HepG2 (cell line): ENCODE measurements at regions not wholly inside any gene's neighbourhood (a gene's known extent, or its start where the extent isn't known, plus 50 kb on each side); places are given as distances from the start of the nearest gene placed in this dataset.

Experiments used
- ATAC-seq: fragments of 200-7000 bp; cut with Tn5 transposase; 3 replicates; pipeline ENCODE4 v1.9.1; 2020; ENCODE audit warnings: mild to moderate bottlenecking, moderate library complexity
- BruUV-seq: library from RNA; stranded (reverse); fragments of 400-500 nt; replicated peaks from 2 replicates; lab custom pipeline; 2021; lab: Mats Ljungman, UMichigan
- CTCF ChIA-PET: fragments of 300-600 bp; formaldehyde crosslinking; extraction: SDS; loops from one replicate; lab custom pipeline; 2021; ENCODE audit warnings: low total read pairs, inconsistent platforms, low intra/inter-chr PET ratio; lab: Yijun Ruan, JAX
- POLR2A ChIA-PET: fragments of 350-600 bp; sonication (Branson Sonifier 250); formaldehyde crosslinking; loops from one replicate; lab custom pipeline; 2020; ENCODE audit warnings: antibody characterized with exemption, inconsistent platforms; lab: Yijun Ruan, JAX
- DNase-seq: peaks from one replicate; pipeline ENCODE4 v3.0.0-alpha.2; 2015; ENCODE audit warnings: low spot score
- FAIRE-seq: peaks from 3 replicates; lab custom pipeline; 2011; peaks lifted over from hg19 to GRCh38; lab: Jason Lieb, UNC
- H2AFZ ChIP-seq: one replicate; pipeline ENCODE4 v1.6.1; 2011; ENCODE audit warnings: low read length, inconsistent platforms
- H3K27ac ChIP-seq: fragments of 300-600 bp; 3 replicates; pipeline ENCODE4 v1.8.0; 2011; ENCODE audit warnings: mixed run types, mild to moderate bottlenecking, mixed read lengths, low read length, inconsistent platforms; ENCODE audit not compliant: insufficient read depth; ENCODE audit errors: extremely low read length
- H3K27me3 ChIP-seq, 2 experiments: fragments of 200-600 bp in 1 of 2; 2 replicates in 1 of 2; 3 replicates in 1 of 2; pipeline versions ENCODE4 v1.6.0 to v1.8.0; 2011; ENCODE audit warnings: low read length in 2 of 2, mild to moderate bottlenecking in 2 of 2, moderate library complexity in 2 of 2, inconsistent platforms in 1 of 2; ENCODE audit not compliant: insufficient read depth in 2 of 2, control insufficient read depth in 1 of 2
- H3K36me3 ChIP-seq, 2 experiments: fragments of 200-600 bp in 1 of 2; replicated peaks in 1 of 2; 2 replicates in 1 of 2; 3 replicates in 1 of 2; pipeline versions ENCODE4 v1.5.1 to v1.8.0; 2011; ENCODE audit warnings: low read length in 2 of 2, inconsistent platforms in 1 of 2; ENCODE audit not compliant: insufficient read depth in 2 of 2, control insufficient read depth in 1 of 2
- H3K4me1 ChIP-seq: 2 replicates; pipeline ENCODE4 v1.5.1; 2012; ENCODE audit warnings: low read length, inconsistent platforms; ENCODE audit not compliant: insufficient read depth
- H3K4me2 ChIP-seq: 2 replicates; pipeline ENCODE4 v1.6.0; 2011; ENCODE audit warnings: low read depth, low read length, inconsistent platforms
- H3K4me3 ChIP-seq, 3 experiments: fragments of 200-600 bp in 1 of 3; sonication (generic), shearing (Covaris generic) in 1 of 3; replicated peaks in 1 of 3; 2 replicates each; pipeline ENCODE4 v1.5.1; 2011 to 2016; ENCODE audit warnings: low read length in 3 of 3, inconsistent platforms in 2 of 3, low read depth in 2 of 3, mild to moderate bottlenecking in 2 of 3, control low read depth in 1 of 3, mixed read lengths in 1 of 3; ENCODE audit not compliant: insufficient read depth in 1 of 3
- H3K79me2 ChIP-seq: one replicate; pipeline ENCODE4 v1.6.1; 2011; ENCODE audit warnings: low read length, inconsistent platforms; ENCODE audit not compliant: insufficient read depth
- H3K9ac ChIP-seq: 2 replicates; pipeline ENCODE4 v1.6.0; 2011; ENCODE audit warnings: mild to moderate bottlenecking, low read depth, low read length, inconsistent platforms; ENCODE audit not compliant: insufficient read depth
- H3K9me3 ChIP-seq: 2 replicates; pipeline ENCODE4 v1.5.1; 2012; ENCODE audit warnings: mild to moderate bottlenecking, low read length
- H4K20me1 ChIP-seq: 2 replicates; pipeline ENCODE4 v1.6.0; 2011; ENCODE audit warnings: inconsistent platforms, mild to moderate bottlenecking, low read length, moderate library complexity; ENCODE audit not compliant: insufficient read depth
- HNF1A ChIP-seq, 2 experiments: sonication (generic) in 1 of 2; formaldehyde crosslinking in 1 of 2; IDR thresholded peaks; 2 replicates each; pipeline versions ENCODE4 v1.4.0 to v1.6.1; 2016 to 2020; ENCODE audit warnings: borderline replicate concordance in 1 of 2, low read depth in 1 of 2, mild to moderate bottlenecking in 1 of 2, missing genetic modification reagents in 1 of 2
- TCF7 ChIP-seq: sonication (generic); IDR thresholded peaks from 2 replicates; pipeline ENCODE4 v1.6.1; 2016; ENCODE audit warnings: antibody characterized with exemption, low read depth
- ZNF317 ChIP-seq: sonication (generic); formaldehyde crosslinking; IDR thresholded peaks from 2 replicates; pipeline ENCODE4 v1.5.0; 2020; ENCODE audit warnings: mild to moderate bottlenecking, missing genetic modification reagents
- ZNF432 ChIP-seq: sonication (generic); formaldehyde crosslinking; IDR thresholded peaks from 2 replicates; pipeline ENCODE4 v1.5.0; 2020; ENCODE audit warnings: missing genetic modification reagents, mild to moderate bottlenecking, borderline replicate concordance
- WGBS: methylation state at CpG from one replicate; pipeline ENCODE4 v1.1.6; 2017; ENCODE audit warnings: low lambda C conversion rate; 5-methylcytosine and 5-hydroxymethylcytosine counted together
- in situ Hi-C: cut with HindIII; loops from 2 replicates; pipeline ENCODE4 v1.10.0; 2017; ENCODE audit warnings: low pct_unique_long_range_greater_than_20kb; ENCODE audit not compliant: extremely low pct_ligation_motif_present
- intact Hi-C: fragments of 100-400 bp; cut with micrococcal nuclease; formaldehyde crosslinking; loops from one replicate; pipeline ENCODE4 v1.10.0; 2022; ENCODE audit not compliant: unreplicated experiment
- TF ChIP-seq, protein P1 (sequence below): sonication (generic); formaldehyde crosslinking; IDR thresholded peaks from 2 replicates; pipeline ENCODE4 v1.5.0; 2020; ENCODE audit warnings: missing genetic modification reagents, mild to moderate bottlenecking, borderline replicate concordance

DNA sequence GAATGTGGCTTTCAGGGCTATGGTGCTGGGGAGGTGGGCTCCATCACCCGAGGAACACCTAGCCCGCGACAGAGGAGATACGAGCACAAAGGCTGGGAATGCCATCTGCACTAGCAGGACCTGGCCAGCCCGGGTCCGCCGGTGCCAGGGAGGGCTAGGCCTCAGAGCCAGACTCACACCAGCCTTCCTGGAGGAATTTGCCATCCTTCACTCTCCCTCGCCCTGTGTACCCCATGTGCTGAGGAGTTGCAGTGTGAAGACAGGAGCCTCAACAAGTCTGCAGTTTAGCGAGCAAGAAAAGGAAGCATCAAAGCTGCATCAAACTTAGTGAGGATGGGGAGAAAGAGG, 123.6 kb upstream of the JCAD start (continued):
- TF ChIP-seq HNF1A (IDR thresholded peaks at IDR 0.05; ENCODE audit: low read depth) = no peak
- TF ChIP-seq HNF1A (CRISPR knock-in tag; IDR thresholded peaks at IDR 0.05; ENCODE audit: borderline replicate concordance) = no peak
- TF ChIP-seq ZNF432 (CRISPR knock-in tag) = no peak
- TF ChIP-seq, all 625 proteins: peak for 0

DNA sequence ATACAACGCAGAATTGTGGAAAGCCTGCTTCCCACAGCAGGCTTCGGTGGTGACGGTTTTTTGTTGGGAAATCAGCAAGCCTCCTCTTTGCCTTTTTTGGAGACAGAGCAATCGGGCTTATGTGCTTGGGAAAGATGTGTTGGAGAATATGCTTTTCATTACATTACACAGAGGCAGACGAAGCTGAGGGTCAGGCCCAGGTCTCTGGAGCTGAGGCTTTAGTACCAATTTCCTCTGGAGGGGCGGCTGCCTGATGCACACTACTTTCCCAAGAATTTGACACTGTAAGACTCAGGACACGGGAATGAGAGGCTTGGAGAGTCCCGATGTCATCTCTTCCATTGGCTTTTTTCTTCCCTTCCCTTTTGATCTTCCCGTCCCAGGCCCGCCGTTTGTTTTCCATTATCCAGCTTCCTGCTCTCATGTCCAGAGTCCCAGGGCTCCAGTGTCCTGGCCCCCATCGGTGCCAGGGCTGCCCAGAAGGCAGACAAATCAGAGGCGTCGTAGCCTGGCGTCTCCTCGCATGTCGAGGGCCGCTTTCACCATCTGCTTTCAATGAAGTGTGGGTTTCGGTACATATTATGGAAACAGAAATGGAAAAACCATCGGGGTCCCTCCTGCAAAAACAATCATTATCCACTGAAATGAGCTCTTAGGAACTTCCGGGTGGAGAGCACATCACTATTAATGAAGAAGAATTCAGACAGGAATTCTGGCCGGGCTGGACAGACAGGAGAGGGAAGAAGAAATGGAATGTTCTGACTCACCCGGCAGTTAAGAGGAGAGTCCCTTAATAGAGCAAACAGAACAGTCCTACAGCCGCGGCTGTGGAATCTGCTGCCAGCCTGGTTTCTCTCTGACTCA, 123.0 kb upstream of the JCAD start:
- H3K4me1 ChIP-seq = peaks cover 37% of the 10 kb centered on the region
- peaks cover 0 to 9% of the 10 kb centered on the region in 2 experiments; a peak in 1 of 5 replicates for H3K27me3 ChIP-seq
- TF ChIP-seq ZNF317 (CRISPR knock-in tag) = peak; percentile 85
- TF ChIP-seq TCF7 = 0 out of 2 replicates have a peak, but pooled peaks have one; percentile 8
- TF ChIP-seq, protein P1, sequence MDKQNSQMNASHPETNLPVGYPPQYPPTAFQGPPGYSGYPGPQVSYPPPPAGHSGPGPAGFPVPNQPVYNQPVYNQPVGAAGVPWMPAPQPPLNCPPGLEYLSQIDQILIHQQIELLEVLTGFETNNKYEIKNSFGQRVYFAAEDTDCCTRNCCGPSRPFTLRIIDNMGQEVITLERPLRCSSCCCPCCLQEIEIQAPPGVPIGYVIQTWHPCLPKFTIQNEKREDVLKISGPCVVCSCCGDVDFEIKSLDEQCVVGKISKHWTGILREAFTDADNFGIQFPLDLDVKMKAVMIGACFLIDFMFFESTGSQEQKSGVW = no peak
- TF ChIP-seq, all 625 proteins: peak for 2
- Histone ChIP-seq H3K9me3 (no peaks in the 10 kb centered on the region), H2AFZ (no peak overlapping the region), H3K79me2 (no peaks in the 10 kb centered on the region), H3K27ac (no peak overlapping the region), H3K4me3 (no peak overlapping the region), H4K20me1 (no peaks in the 10 kb centered on the region), H3K36me3 (no peaks in the 10 kb centered on the region), H3K9ac (no peak overlapping the region), H3K4me2 (no peak overlapping the region)
- ChIA-PET POLR2A (no interaction called here), CTCF (no interaction called here)
- 46% methylated on average over 23 of the region's 25 CpGs for WGBS
- BruUV-seq = no TSS peak
- peak; percentile 70 for ATAC-seq
- FAIRE-seq = no peak
- DNase-seq = peak; percentile 59
- intact Hi-C loops = no loop called here
- in situ Hi-C loops = no loop called here
